ENCODE measurements at regions not wholly inside any gene's neighbourhood (a gene's known extent, or its start where the extent isn't known, plus 50 kb on each side); places are given as distances from the start of the nearest gene placed in this dataset.

DNA sequence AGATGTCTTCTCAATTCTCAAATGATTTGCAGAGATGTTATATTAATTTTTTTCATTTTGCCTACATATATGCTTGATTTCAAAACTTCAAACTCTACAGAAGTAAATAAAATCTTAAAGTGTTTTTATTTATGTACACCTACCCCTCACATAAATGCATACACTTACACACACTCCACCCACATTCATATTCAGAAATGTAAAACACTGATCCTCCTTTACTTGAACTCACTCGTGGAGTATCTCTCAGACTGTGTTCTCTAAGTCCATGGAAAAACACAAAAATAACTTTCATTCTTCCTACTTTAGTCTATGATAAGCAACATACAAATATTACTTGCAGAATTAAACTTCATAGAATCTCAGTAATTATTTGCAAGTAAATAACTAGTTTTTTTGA lies 209.1 kb upstream of the RBMS1 start:
- H3K4me1 ChIP-seq = peaks cover 29 to 48% (median 42%) of the 10 kb centered on the region in 10 experiments
- no peaks in the 10 kb centered on the region for H4K20me1 ChIP-seq
- H3K4me2 ChIP-seq = peak overlapping the region in 9 of 11 experiments; percentile 45 to 90 (median 72); a peak in 15 of 22 replicates
- no peaks in the 10 kb centered on the region for H3K27me3 ChIP-seq
- H3K36me3 ChIP-seq = no peaks in the 10 kb centered on the region
- H3K9ac ChIP-seq = no peak overlapping the region
- H3K27ac ChIP-seq = peak overlapping the region in 8 of 11 experiments; percentile 64 to 85 (median 75); a peak in 14 of 22 replicates
- no peak overlapping the region for H3K4me3 ChIP-seq
- no peak for TF ChIP-seq Cebpa-rat (IDR thresholded peaks at IDR 0.05)
- H3K9me3 ChIP-seq (replicated peaks in 1 of 11) = peaks cover 0 to 13% (median 6%) of the 10 kb centered on the region in 11 experiments; a peak in 17 of 22 replicates

- H3K4me3 ChIP-seq = peak overlapping the region in 3 of 10 experiments; percentile 6 to 25 (median 20); a peak in 4 of 20 replicates
- peaks cover 5 to 25% (median 15%) of the 10 kb centered on the region in 11 experiments; a peak in 18 of 22 replicates for H3K9me3 ChIP-seq (replicated peaks in 1 of 11)
- H3K4me2 ChIP-seq = peak overlapping the region; percentile 42 to 90 (median 63)
- peaks cover 29 to 48% (median 42%) of the 10 kb centered on the region in 10 experiments for H3K4me1 ChIP-seq
- H3K9ac ChIP-seq = peak overlapping the region in 10 of 11 experiments; percentile 35 to 69 (median 58); a peak in 17 of 22 replicates
- no peaks in the 10 kb centered on the region for H3K36me3 ChIP-seq
- no peaks in the 10 kb centered on the region for H4K20me1 ChIP-seq
- peak in 6 of 11 experiments; percentile 24 to 82 (median 71); a peak in 9 of 22 replicates for TF ChIP-seq Cebpa-rat (IDR thresholded peaks at IDR 0.05)
- H3K27ac ChIP-seq = peak overlapping the region; percentile 31 to 85 (median 71); a peak in 20 of 22 replicates
- no peaks in the 10 kb centered on the region for H3K27me3 ChIP-seq
Observed at GRCh38 chr2:160703648-160704585, 210.3 kb upstream of the RBMS1 start.

DNA sequence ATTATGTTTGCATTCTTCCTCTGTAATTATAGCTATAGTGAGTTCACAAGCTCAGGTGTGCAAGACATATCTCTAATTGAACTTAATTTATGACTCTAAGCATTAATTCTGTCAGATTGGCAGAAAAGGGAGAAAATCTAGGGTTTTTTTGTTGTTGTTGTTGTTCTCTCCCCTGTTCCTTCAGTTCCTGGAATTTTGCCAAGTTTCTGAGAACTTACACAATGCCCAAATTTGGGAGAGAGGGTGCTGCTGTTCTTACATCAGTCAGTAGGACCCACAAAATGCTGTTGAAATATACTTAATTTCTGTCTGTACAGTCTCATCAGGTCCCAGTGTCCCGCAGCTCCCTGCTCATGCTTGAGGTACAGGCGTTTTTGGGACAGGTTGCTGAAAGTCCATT lies 221.8 kb upstream of the RBMS1 start:
- H3K4me2 ChIP-seq = no peak overlapping the region
- TF ChIP-seq Cebpa-rat (IDR thresholded peaks at IDR 0.05) = no peak
- no peak overlapping the region for H3K27ac ChIP-seq
- H3K36me3 ChIP-seq = no peaks in the 10 kb centered on the region
- H3K4me1 ChIP-seq = 0 out of 20 replicates have a peak, but pooled peaks cover 0 to 4% (median 0%) of the 10 kb centered on the region in 10 experiments
- no peak overlapping the region for H3K9ac ChIP-seq
- no peak overlapping the region for H3K4me3 ChIP-seq
- peaks cover 0 to 9% (median 5%) of the 10 kb centered on the region in 11 experiments; a peak in 9 of 22 replicates for H3K9me3 ChIP-seq (replicated peaks in 1 of 11)
- no peaks in the 10 kb centered on the region for H3K27me3 ChIP-seq
- H4K20me1 ChIP-seq = no peaks in the 10 kb centered on the region

GRCh38 chr2:160719116-160719515 lies 225.5 kb upstream of the RBMS1 start:
- H4K20me1 ChIP-seq = no peaks in the 10 kb centered on the region
- H3K4me3 ChIP-seq = no peak overlapping the region
- H3K9ac ChIP-seq = no peak overlapping the region
- no peaks in the 10 kb centered on the region for H3K27me3 ChIP-seq
- no peak overlapping the region for H3K27ac ChIP-seq
- H3K36me3 ChIP-seq = no peaks in the 10 kb centered on the region
- H3K4me1 ChIP-seq = 0 out of 20 replicates have a peak, but pooled peaks cover 0 to 4% (median 0%) of the 10 kb centered on the region in 10 experiments
- no peak overlapping the region for H3K4me2 ChIP-seq
- peaks cover 0 to 19% (median 6%) of the 10 kb centered on the region in 11 experiments; a peak in 11 of 22 replicates for H3K9me3 ChIP-seq (replicated peaks in 1 of 11)
- no peak for TF ChIP-seq Cebpa-rat (IDR thresholded peaks at IDR 0.05)

DNA sequence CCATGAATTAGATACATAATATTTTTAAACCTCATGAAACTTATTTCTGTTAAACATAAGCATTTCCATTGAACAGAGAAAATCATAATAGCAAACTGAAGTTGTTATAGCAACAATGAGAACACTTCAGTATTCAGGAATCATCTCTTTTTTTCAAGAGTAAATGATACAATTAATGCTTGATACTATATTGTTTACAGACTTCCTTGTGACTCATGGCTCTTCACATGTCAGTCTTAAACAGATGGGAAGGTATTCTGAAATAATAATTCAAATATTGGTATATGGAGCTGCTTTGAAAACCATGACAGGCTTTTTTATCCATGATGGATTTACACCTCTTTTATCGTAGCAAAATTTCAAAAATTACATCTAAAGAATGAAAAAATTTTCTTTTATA lies 226.5 kb upstream of the RBMS1 start:
- Histone ChIP-seq H3K9me3 (replicated peaks in 1 of 11) (peaks cover 0 to 21% (median 8%) of the 10 kb centered on the region in 11 experiments; a peak in 11 of 22 replicates), H3K9ac (no peak overlapping the region), H3K36me3 (no peaks in the 10 kb centered on the region), H3K27ac (no peak overlapping the region), H4K20me1 (no peaks in the 10 kb centered on the region), H3K4me1 (peaks cover 0 to 4% (median 0%) of the 10 kb centered on the region in 10 experiments; a peak in 1 of 20 replicates), H3K27me3 (no peaks in the 10 kb centered on the region), H3K4me3 (no peak overlapping the region), H3K4me2 (no peak overlapping the region)
- no peak for TF ChIP-seq Cebpa-rat (IDR thresholded peaks at IDR 0.05)

DNA sequence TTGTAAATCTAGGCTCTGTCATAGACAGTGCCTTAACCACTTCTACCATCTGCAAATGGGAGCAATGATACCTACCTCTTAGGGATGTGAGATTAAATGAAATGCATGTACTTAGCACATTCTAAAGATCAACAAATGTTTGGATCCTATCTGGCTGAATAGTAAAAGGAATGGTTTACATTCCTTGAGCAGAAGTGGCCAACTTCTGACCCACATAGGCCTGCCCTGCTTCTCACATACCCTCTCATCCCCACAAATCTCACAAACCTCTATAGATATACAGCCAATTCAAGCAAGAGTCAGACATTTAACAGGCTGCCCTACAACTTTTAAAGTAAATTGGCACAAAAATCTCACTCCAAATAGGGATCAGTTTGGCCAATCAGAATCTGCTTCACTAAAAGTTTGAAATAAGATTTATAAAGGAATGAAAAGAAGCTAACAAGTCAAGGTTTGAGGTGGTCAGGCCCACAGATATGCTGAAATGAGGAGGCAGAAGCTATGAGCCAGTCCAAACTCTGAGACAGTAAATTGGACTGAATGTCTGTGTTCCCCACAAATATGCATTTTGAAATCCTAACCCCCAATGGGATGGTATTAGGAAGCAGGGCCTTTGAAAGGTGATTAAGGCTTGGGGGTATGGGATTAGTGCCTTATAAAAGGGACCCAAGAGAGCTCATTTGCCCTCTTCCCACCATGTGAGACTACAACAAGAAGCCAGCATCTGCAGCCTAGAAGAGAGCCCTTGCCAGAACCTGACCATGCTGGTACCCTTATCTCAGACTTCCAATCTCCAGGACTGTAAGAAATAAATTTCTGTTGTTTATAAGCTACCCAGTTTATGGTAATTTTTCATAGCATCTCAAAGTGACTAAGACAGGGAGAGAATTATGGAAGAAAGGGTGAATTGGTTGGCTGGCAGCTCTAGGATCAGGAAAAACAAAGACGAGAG lies 227.8 kb upstream of the RBMS1 start:
- Histone ChIP-seq H3K4me1 (peaks cover 7 to 13% (median 11%) of the 10 kb centered on the region in 10 experiments; a peak in 18 of 20 replicates), H3K27me3 (no peaks in the 10 kb centered on the region), H3K36me3 (no peaks in the 10 kb centered on the region), H3K4me3 (no peak overlapping the region), H3K9ac (no peak overlapping the region), H3K9me3 (replicated peaks in 1 of 11) (peaks cover 0 to 21% (median 8%) of the 10 kb centered on the region in 11 experiments; a peak in 11 of 22 replicates), H3K4me2 (no peak overlapping the region), H3K27ac (no peak overlapping the region), H4K20me1 (no peaks in the 10 kb centered on the region)
- no peak for TF ChIP-seq Cebpa-rat (IDR thresholded peaks at IDR 0.05)

- TF ChIP-seq Cebpa-rat (IDR thresholded peaks at IDR 0.05) = no peak
- no peaks in the 10 kb centered on the region for H3K36me3 ChIP-seq
- peaks cover 7 to 17% (median 12%) of the 10 kb centered on the region in 10 experiments; a peak in 18 of 20 replicates for H3K4me1 ChIP-seq
- peak overlapping the region; percentile 3 to 74 (median 54); a peak in 18 of 22 replicates for H3K4me2 ChIP-seq
- H3K9me3 ChIP-seq (replicated peaks in 1 of 11) = peaks cover 0 to 24% (median 8%) of the 10 kb centered on the region in 11 experiments; a peak in 11 of 22 replicates
- H3K27ac ChIP-seq = peak overlapping the region in 3 of 11 experiments; percentile 3 to 39 (median 22); a peak in 3 of 22 replicates
- H4K20me1 ChIP-seq = no peaks in the 10 kb centered on the region
- H3K27me3 ChIP-seq = no peaks in the 10 kb centered on the region
- H3K9ac ChIP-seq = no peak overlapping the region
- H3K4me3 ChIP-seq = no peak overlapping the region
Observed at GRCh38 chr2:160726046-160726445, 232.4 kb upstream of the RBMS1 start.

DNA sequence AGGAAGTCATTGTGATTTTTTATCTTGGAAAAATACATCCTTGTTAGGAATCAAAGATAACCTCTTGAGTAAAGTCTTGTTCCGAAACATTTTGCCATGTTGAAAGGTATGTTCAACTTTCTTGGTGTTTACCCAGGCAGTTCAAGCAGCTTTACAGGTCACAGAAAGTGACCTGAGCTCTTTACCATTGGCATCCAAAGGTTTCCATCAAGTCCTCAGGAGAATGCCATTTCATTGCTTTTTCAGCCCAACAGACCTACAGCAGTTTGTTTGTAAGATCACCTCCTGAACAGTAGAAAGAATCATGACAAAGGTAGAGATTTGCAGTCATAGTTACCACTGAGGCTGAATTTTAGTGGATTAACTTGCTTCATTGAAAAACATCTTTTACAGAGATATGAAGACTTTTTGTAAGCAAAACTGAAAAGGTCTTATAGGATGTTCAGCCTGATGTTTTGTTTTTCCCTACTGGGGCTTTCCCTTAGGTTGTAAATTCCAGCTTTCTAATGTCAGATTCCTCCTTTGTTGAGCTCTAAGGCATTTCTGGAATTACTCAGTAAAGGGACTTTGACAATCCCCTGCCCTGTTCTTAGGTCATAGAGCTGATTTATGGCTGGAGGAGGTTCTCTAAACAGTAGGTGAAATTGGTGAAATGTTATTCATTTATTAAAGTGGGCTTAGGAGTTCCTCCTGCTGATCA lies 236.8 kb upstream of the RBMS1 start:
- Histone ChIP-seq H3K9me3 (replicated peaks in 1 of 11) (0 out of 22 replicates have a peak, but pooled peaks cover 0 to 4% (median 0%) of the 10 kb centered on the region in 11 experiments), H3K36me3 (no peaks in the 10 kb centered on the region), H4K20me1 (no peaks in the 10 kb centered on the region), H3K27ac (no peak overlapping the region), H3K9ac (no peak overlapping the region), H3K4me3 (no peak overlapping the region), H3K4me2 (no peak overlapping the region), H3K4me1 (peaks cover 7 to 13% (median 11%) of the 10 kb centered on the region in 10 experiments; a peak in 18 of 20 replicates), H3K27me3 (no peaks in the 10 kb centered on the region)
- TF ChIP-seq Cebpa-rat (IDR thresholded peaks at IDR 0.05) = no peak

Measured in BLaER1 treated with 17β-estradiol and CSF1 and Interleukin-3, amounts not matched to agents 10 nM and 100 nM (cell line).